Smooth muscle cell (in vitro differentiated cells): ENCODE measurements at regions not wholly inside any gene's neighbourhood (a gene's known extent, or its start where the extent isn't known, plus 50 kb on each side); places are given as distances from the start of the nearest gene placed in this dataset.
"Not testable (repeated sequence)": the region's sequence is repeated elsewhere in the genome, so short reads cannot be mapped to it uniquely, and the experiment has no call there.

ENCODE experiments used
- DNase-seq: peaks from one replicate; lab custom pipeline; 2025; ENCODE audit not compliant: unreplicated experiment; lab: John Stamatoyannopoulos, UW
- H2AFZ ChIP-seq: fragments of 200-600 bp; sonication (generic); 2 replicates; pipeline ENCODE4 v1.6.0; 2016; ENCODE audit warnings: antibody characterized with exemption, low read depth, mild to moderate bottlenecking
- H3F3A ChIP-seq: fragments of 200-600 bp; sonication (generic); 2 replicates; pipeline ENCODE4 v1.6.0; 2017; ENCODE audit warnings: antibody characterized with exemption, low read depth
- H3K27ac ChIP-seq: fragments of 200-600 bp; sonication (generic); 2 replicates; pipeline ENCODE4 v1.5.1; 2016; ENCODE audit warnings: low read depth, mild to moderate bottlenecking
- H3K27me3 ChIP-seq: fragments of 200-600 bp; sonication (generic); 2 replicates; pipeline ENCODE4 v1.6.1; 2016; ENCODE audit warnings: low read depth, mild to moderate bottlenecking
- H3K36me3 ChIP-seq: fragments of 200-600 bp; sonication (generic); 2 replicates; pipeline ENCODE4 v1.5.1; 2016; ENCODE audit warnings: low read depth
- H3K4me1 ChIP-seq: fragments of 200-600 bp; sonication (generic); 2 replicates; pipeline ENCODE4 v1.5.1; 2016; ENCODE audit warnings: low read depth
- H3K4me2 ChIP-seq: fragments of 200-600 bp; sonication (generic); 2 replicates; pipeline ENCODE4 v1.6.0; 2016; ENCODE audit warnings: mild to moderate bottlenecking
- H3K4me3 ChIP-seq: fragments of 200-600 bp; sonication (generic); 2 replicates; pipeline ENCODE4 v1.5.1; 2016; ENCODE audit warnings: mild to moderate bottlenecking
- H3K79me2 ChIP-seq: fragments of 200-600 bp; sonication (generic); 2 replicates; pipeline ENCODE4 v1.6.0; 2016; ENCODE audit warnings: low read depth, mild to moderate bottlenecking
- H3K9ac ChIP-seq: fragments of 200-600 bp; sonication (generic); 2 replicates; pipeline ENCODE4 v1.6.0; 2016; ENCODE audit warnings: low read depth
- H3K9me3 ChIP-seq: fragments of 200-600 bp; sonication (generic); replicated peaks from 2 replicates; pipeline ENCODE4 v1.5.1; 2016; ENCODE audit warnings: low read depth
- H4K20me1 ChIP-seq: fragments of 200-600 bp; sonication (generic); 2 replicates; pipeline ENCODE4 v1.6.0; 2016; ENCODE audit warnings: low read depth
- WGBS: methylation state at CpG from one replicate; pipeline ENCODE4 v1.1.7; 2016; ENCODE audit warnings: low lambda C conversion rate; 5-methylcytosine and 5-hydroxymethylcytosine counted together
- TF ChIP-seq, protein P1 (sequence below): fragments of 200-600 bp; sonication (generic); IDR thresholded peaks from 2 replicates; pipeline ENCODE4 v1.5.1; 2017; ENCODE audit warnings: borderline replicate concordance, mild to moderate bottlenecking, antibody characterized with exemption; ENCODE audit not compliant: insufficient read depth, poor library complexity, severe bottlenecking

DNA sequence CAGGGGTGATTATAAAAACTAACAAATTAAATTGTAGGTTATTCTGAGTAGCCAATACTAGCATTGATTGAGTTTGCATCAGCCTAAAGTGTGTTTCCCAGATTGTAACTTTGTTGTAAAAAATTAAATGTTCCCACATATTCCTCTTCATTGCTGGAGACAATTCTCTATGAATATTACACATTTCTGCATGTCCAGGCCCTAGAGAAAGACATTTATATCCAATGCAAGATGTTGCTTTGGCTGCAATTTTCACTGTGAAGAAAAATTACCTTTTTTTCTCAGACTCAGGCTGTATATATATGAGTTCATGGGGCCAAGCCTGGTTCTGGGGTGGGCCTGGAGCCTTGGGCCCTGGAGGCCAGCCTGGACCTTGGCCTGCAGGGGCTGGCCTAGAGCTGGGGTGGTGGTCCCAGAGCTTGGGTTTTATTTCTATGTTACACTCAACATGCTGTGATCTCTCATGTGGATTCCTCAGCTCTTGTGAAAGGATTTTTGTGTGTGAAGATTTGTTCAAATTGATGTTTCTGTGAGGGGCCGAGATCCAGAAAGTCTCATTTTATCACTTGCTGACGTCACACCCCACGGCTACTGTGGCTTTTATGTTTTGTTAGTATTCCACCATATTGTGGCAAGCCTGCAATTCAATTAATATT lies 232.5 kb downstream of the SPATA31A1 start:
- 89% methylated on average over 3 of the region's 3 CpGs for WGBS
- DNase-seq = no peak

DNA sequence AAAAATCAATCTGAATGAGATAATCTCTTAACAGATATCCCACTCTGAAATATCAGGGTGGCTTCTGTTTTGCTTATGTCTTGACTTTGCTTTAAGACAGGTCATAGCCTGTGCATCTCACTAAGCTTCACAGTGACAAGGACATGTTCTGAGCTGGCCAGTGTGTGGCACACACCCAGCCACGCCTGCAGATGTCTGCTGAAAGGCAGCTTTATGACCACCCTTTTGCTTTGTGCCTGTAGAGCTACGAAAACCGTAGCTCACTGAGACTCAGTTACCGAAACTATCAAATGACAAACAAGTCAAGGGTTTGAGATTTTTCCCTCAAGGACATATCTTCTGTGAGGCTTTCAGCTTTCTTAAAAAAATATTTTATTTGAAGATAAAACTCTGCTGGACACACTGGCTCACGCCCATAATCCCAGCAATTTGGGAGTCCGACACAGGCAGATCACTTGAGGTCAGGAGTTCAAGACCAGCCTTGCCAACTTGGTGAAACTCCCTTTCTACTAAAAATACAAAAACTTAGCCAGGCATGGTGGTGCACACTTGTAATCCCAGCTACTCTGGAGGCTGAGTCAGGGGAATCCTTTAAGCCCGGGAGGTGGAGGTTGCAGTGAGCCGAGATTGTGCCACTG lies 233.2 kb downstream of the SPATA31A1 start:
- H3K9me3 ChIP-seq = no peaks in the 10 kb centered on the region
- WGBS = 70% methylated on average over 8 of the region's 8 CpGs
- H3K36me3 ChIP-seq = no peaks in the 10 kb centered on the region
- H3F3A ChIP-seq = no peaks in the 10 kb centered on the region
- H3K9ac ChIP-seq = no peak overlapping the region
- H3K27me3 ChIP-seq = no peaks in the 10 kb centered on the region
- no peaks in the 10 kb centered on the region for H3K4me1 ChIP-seq
- no peak overlapping the region for H3K27ac ChIP-seq
- no peaks in the 10 kb centered on the region for H4K20me1 ChIP-seq
- H3K4me3 ChIP-seq = no peak overlapping the region
- no peak for DNase-seq
- TF ChIP-seq, protein P1, sequence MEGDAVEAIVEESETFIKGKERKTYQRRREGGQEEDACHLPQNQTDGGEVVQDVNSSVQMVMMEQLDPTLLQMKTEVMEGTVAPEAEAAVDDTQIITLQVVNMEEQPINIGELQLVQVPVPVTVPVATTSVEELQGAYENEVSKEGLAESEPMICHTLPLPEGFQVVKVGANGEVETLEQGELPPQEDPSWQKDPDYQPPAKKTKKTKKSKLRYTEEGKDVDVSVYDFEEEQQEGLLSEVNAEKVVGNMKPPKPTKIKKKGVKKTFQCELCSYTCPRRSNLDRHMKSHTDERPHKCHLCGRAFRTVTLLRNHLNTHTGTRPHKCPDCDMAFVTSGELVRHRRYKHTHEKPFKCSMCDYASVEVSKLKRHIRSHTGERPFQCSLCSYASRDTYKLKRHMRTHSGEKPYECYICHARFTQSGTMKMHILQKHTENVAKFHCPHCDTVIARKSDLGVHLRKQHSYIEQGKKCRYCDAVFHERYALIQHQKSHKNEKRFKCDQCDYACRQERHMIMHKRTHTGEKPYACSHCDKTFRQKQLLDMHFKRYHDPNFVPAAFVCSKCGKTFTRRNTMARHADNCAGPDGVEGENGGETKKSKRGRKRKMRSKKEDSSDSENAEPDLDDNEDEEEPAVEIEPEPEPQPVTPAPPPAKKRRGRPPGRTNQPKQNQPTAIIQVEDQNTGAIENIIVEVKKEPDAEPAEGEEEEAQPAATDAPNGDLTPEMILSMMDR = no peak
- H3K4me2 ChIP-seq = no peak overlapping the region
- no peaks in the 10 kb centered on the region for H3K79me2 ChIP-seq
- no peak overlapping the region for H2AFZ ChIP-seq

More for the DNA sequence above, 232.5 kb downstream of the SPATA31A1 start:
- Histone ChIP-seq H3K79me2 (no peaks in the 10 kb centered on the region), H3K9me3 (no peaks in the 10 kb centered on the region), H3K9ac (no peak overlapping the region), H3K36me3 (no peaks in the 10 kb centered on the region), H3K4me3 (no peak overlapping the region), H3K27me3 (no peaks in the 10 kb centered on the region), H3K4me2 (no peak overlapping the region), H3K4me1 (no peaks in the 10 kb centered on the region), H3F3A (no peaks in the 10 kb centered on the region), H2AFZ (no peak overlapping the region), H3K27ac (no peak overlapping the region), H4K20me1 (no peaks in the 10 kb centered on the region)
- TF ChIP-seq, protein P1 = no peak

DNA sequence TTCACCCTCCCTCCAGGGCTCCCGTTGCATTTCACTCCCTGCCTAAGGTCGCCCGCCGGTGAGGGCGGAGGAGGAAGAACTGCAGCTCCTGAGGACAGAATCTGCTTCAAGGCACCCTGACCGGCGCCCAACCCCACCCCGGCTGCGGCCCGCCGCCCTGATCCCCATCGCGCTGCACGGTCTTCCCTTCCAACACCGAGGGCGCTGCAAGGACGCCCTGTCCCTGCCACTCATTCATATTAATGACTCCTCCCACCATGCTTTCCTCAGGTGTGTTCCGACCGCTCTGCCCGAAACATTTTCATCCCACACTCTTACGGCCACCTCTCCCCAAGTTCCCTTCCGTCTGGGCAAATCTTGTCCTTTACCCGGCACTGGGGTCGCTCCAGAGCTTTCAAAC lies 248.6 kb downstream of the SPATA31A1 start:
- not testable (repeated sequence) for DNase-seq, H3K36me3 ChIP-seq, H3F3A ChIP-seq, H3K9me3 ChIP-seq, H3K4me2 ChIP-seq, H2AFZ ChIP-seq, H3K4me3 ChIP-seq, H3K9ac ChIP-seq, H3K27me3 ChIP-seq, H3K27ac ChIP-seq, H3K79me2 ChIP-seq, H3K4me1 ChIP-seq, H4K20me1 ChIP-seq
- WGBS = no CpG with 5 or more reads among the region's 24 CpGs

DNA sequence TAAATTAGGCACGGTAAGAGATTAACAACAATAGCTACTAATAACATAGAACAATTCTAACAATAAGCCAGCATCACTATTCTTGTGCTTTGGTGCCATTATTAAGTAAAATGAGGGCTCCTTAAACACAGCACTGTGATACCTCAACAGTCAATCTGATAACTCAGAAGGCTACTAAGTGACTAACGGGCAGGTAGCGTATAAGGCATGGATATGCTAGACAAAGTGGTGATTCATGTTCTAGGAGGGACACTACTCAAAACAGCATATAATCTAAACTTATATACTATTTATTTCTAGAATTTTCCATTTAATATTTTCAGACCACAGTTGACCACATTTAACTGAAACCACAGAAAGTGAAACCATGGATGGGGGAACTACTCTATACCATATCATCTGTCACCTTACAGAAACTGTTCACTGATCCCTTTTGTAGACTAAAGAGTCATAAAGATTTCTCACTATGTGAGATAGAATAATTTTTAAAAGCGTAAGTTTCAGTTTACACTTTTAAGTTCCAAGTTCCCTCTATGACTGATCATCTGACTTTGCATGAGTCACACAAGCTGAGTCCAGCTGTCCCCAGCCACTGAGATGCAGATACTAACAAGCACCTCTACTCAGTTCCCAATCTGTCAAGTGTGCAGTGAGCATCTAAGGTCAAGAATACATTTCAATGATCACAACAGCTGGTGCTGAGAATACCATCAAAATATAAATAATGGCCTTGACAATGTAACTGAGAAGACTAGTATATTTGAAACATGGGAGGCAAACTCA lies 256.2 kb downstream of the SPATA31A1 start:
- H3K79me2 ChIP-seq, H4K20me1 ChIP-seq, H3K36me3 ChIP-seq, H3K4me3 ChIP-seq, H3K4me1 ChIP-seq, H2AFZ ChIP-seq, H3K4me2 ChIP-seq, H3K27ac ChIP-seq, H3K27me3 ChIP-seq, H3K9ac ChIP-seq, H3F3A ChIP-seq, DNase-seq, H3K9me3 ChIP-seq: not testable (repeated sequence)
- WGBS = no CpG with 5 or more reads among the region's 4 CpGs

DNA sequence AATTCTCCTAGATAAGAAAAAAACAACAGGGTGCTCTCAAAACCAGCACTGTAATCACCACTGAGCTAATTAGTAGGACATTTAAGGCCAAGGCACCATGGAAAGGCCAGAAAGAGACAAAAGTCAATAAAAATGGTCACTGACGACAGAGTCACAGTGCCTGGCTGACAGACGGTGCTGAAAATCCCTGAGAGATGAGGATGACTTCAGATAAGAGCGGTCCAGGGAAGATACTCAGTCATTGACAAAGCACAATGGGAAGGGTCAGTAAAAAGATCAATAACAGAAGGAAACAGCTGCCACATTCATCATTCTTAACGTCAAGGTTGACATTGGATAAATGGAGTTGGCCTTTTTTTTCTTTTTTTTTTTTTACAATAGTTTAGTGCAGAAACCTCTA lies 261.0 kb downstream of the SPATA31A1 start:
- no CpG with 5 or more reads among the region's 4 CpGs for WGBS
- H4K20me1 ChIP-seq, DNase-seq, H3K4me1 ChIP-seq, H3K27ac ChIP-seq, H3K4me3 ChIP-seq, H3K27me3 ChIP-seq, H3K79me2 ChIP-seq, H3K4me2 ChIP-seq, H2AFZ ChIP-seq, H3K9me3 ChIP-seq, H3K36me3 ChIP-seq, H3F3A ChIP-seq, H3K9ac ChIP-seq: not testable (repeated sequence)

DNA sequence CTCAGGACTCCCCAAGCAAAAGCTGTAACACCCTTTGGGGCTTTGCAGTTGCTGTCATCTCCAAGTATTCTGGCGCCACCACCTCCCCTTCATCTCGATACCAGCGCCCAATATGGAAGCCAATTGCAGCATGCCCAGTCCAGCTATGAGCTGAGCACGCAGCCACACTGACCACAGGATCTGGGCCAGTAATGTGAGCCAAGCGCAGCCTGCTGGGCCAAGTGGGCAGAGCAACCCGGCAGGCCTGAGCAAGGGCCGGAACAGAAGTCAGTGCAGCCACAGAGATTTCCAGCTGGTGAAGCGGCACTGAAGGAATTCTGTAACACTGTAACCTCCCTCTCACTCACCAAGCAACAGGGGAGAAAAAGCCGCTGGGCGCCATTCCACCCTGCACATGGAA lies 268.6 kb downstream of the SPATA31A1 start:
- H3K4me2 ChIP-seq, H3K9me3 ChIP-seq, H3K4me1 ChIP-seq, H3K27me3 ChIP-seq, H3K27ac ChIP-seq, H3K9ac ChIP-seq, H3F3A ChIP-seq, DNase-seq, H3K4me3 ChIP-seq, H3K36me3 ChIP-seq, H4K20me1 ChIP-seq, H2AFZ ChIP-seq, H3K79me2 ChIP-seq: not testable (repeated sequence)
- no CpG with 5 or more reads among the region's 10 CpGs for WGBS

DNA sequence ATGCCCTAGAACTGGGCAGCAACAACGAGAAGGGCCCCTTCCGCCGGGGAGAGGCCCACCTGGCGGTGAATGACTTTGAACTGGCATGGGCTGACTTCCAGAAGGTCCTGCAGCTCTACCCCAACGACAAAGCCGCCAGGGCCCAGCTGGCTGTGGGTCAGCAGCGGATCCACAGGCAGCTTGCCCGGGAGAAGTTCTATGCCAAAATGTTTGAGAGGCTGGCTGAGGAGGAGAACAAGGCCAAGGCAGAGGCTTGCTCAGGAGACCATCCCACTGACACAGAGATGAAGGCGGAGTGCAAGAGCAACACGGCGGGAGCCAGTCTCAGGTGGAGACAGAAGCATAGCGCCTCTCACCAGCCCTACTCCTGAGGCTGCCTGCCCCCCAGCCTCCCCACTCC lies 276.6 kb downstream of the SPATA31A1 start:
- H3K9ac ChIP-seq, H3K27ac ChIP-seq, H3K4me2 ChIP-seq, H3K9me3 ChIP-seq, H3K4me3 ChIP-seq, H3K79me2 ChIP-seq, H3F3A ChIP-seq, DNase-seq, H3K27me3 ChIP-seq, H4K20me1 ChIP-seq, H3K36me3 ChIP-seq, H3K4me1 ChIP-seq, H2AFZ ChIP-seq: not testable (repeated sequence)
- 80% methylated on average over 9 of the region's 12 CpGs for whole genome bisulfite sequencing
